NCI-H510A treated with DMSO at 0.1 percent for 48 hours (cell line): ENCODE measurements at regions not wholly inside any gene's neighbourhood (a gene's known extent, or its start where the extent isn't known, plus 50 kb on each side); places are given as distances from the start of the nearest gene placed in this dataset.

Source experiments
- DNase-seq: peaks from one replicate; lab custom pipeline; 2025; lab: John Stamatoyannopoulos, UW

DNA sequence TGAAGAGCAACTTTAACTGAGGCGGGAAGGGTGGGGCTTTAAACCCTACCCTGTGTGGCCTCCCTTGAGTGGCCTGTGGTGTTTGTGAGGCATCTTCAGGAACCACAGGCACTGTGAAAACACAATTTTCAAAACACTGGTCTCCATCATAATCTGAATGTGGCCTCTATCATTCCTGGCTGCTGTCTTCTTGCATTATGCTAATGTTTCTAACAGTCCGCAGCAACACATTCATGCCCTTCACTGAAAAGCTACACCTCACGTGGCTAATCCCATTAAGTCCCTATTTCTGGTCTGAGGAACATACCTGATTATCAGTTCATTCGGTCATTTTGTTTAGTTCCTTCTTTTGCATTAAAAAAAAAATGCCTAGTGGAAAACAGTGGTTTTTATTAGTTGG, 94.6 kb downstream of the F11 start:
- DNase-seq = no peak

GRCh38 chr4:186351668-186352194, 85.7 kb downstream of the F11 start:
- DNase-seq = peak; percentile 82

GRCh38 chr4:186348433-186348832, 82.4 kb downstream of the F11 start:
- DNase-seq = no peak

- no peak for DNase-seq
Observed at GRCh38 chr4:186347743-186348142, 81.8 kb downstream of the F11 start.

GRCh38 chr4:186345184-186345583, 79.2 kb downstream of the F11 start:
- no peak for DNase-seq

- DNase-seq = no peak
Observed at GRCh38 chr4:186342582-186342981, 76.6 kb downstream of the F11 start.

DNA sequence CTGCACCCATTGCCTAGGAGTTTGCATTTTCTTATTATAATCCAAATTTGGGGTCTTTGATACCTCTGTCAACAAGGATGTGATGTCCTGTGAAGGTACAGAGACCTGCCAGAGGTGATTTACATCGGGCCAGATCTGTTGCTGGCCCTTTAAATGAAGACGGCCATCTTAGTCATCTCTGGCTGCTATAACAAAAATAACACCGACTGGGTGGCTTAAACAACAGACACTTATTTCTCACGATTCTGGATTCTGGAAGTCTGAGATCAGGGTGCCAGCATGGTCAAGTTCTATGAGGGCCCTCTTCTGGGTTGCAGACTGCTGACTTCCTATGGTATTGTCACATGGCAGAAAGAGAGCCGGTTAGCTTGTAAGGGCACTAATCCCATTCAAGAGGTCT, 75.7 kb downstream of the F11 start:
- no peak for DNase-seq
